ENCODE measurements at regions not wholly inside any gene's neighbourhood (a gene's known extent, or its start where the extent isn't known, plus 50 kb on each side); places are given as distances from the start of the nearest gene placed in this dataset.

GRCh38 chrX:22634751-22635150 is 362.0 kb downstream of the CBLL2 start:
- no peak for TF ChIP-seq LARP7 (IDR thresholded peaks at IDR 0.05)
- TF ChIP-seq HDAC3 (IDR thresholded peaks at IDR 0.05; ENCODE audit: borderline replicate concordance, partially characterized antibody): no peak
- no peak for TF ChIP-seq BRF2 (IDR thresholded peaks at IDR 0.05; ENCODE audit: borderline replicate concordance, insufficient read depth, insufficient read length)
- no peak for TF ChIP-seq TCF7L2 (IDR thresholded peaks at IDR 0.05; ENCODE audit: low read depth, low read length)
- TF ChIP-seq EP400 (IDR thresholded peaks at IDR 0.05): no peak
- TF ChIP-seq VEZF1 (CRISPR knock-in tag; IDR thresholded peaks at IDR 0.05): no peak
- no peak for TF ChIP-seq MLX (CRISPR knock-in tag; conservative IDR thresholded peaks at IDR 0.05)
- WGBS (ENCODE audit: insufficient coverage, low coverage, missing lambda C conversion rate): 0% methylated on average over 1 of the region's 1 CpG

More at GRCh38 chrX:22634751-22635150, 362.0 kb downstream of the CBLL2 start:
- H3K36me3 ChIP-seq (ENCODE audit: control insufficient read depth, insufficient read depth, low read length): no peaks in the 10 kb centered on the region
- ATAC-seq (no peak), DNase-seq (ENCODE audit: extremely low read depth in 1 of 4, low spot score in 3 of 4) (no peak), FAIRE-seq (no peak)
- H3K27ac ChIP-seq (ENCODE audit: extremely low read depth, low read depth, low read length): no peak overlapping the region
- H3K9me1 ChIP-seq (ENCODE audit: control insufficient read depth, insufficient read depth, low read length): no peaks in the 10 kb centered on the region
- in situ Hi-C loops (cut with MboI) (no loop called here), intact Hi-C loops (cut with micrococcal nuclease) (no loop called here)
- ChIA-PET CTCF (ENCODE audit: low intra/inter-chr PET ratio) (no interaction called here), POLR2A (no interaction called here)
- H4K20me1 ChIP-seq (replicated peaks; ENCODE audit: control insufficient read depth, insufficient read depth, low read length): no peaks in the 10 kb centered on the region
- BruUV-seq (replicated peaks): no TSS peak
- no peak overlapping the region for H3K4me3 ChIP-seq
- H3K4me1 ChIP-seq (replicated peaks in 1 of 2; ENCODE audit: control insufficient read depth in 2 of 2, insufficient read depth in 2 of 2, low read length in 2 of 2): no peaks in the 10 kb centered on the region
- H3K27me3 ChIP-seq (ENCODE audit: control insufficient read depth in 2 of 2, insufficient read depth in 2 of 2, low read length in 2 of 2): no peaks in the 10 kb centered on the region
- no peak overlapping the region for H3K4me2 ChIP-seq (ENCODE audit: insufficient read depth, low read length)
- H3K79me2 ChIP-seq (ENCODE audit: control insufficient read depth, insufficient read depth, low read length): no peaks in the 10 kb centered on the region
- no peak overlapping the region for H2AFZ ChIP-seq (ENCODE audit: low read depth, low read length)
- no peaks in the 10 kb centered on the region for H3K9me3 ChIP-seq (replicated peaks; ENCODE audit: control insufficient read depth, insufficient read depth, low read depth, low read length)
- H3K9ac ChIP-seq (ENCODE audit: insufficient read depth in 1 of 2, low read depth in 2 of 2, low read length in 2 of 2): no peak overlapping the region
